GM10248 (cell line): ENCODE measurements at regions not wholly inside any gene's neighbourhood (a gene's known extent, or its start where the extent isn't known, plus 50 kb on each side); places are given as distances from the start of the nearest gene placed in this dataset.

Experiments
- CTCF ChIA-PET: fragments of 300-600 bp; sonication (Branson Sonifier 250); formaldehyde crosslinking; extraction: SDS; loops from one replicate; lab custom pipeline; 2021; ENCODE audit warnings: antibody characterized with exemption; lab: Yijun Ruan, JAX
- POLR2A ChIA-PET: fragments of 350-650 bp; sonication (Branson Sonifier 250); formaldehyde crosslinking; extraction: SDS; loops from one replicate; lab custom pipeline; 2020; ENCODE audit warnings: antibody characterized with exemption; lab: Yijun Ruan, JAX
- DNase-seq: peaks from one replicate; pipeline ENCODE4 v3.0.0; 2012; ENCODE audit errors: extremely low spot score
- CTCF ChIP-seq: IDR thresholded peaks from 2 replicates; pipeline ENCODE4 v1.5.1; 2012; ENCODE audit warnings: mild to moderate bottlenecking, low read depth; ENCODE audit errors: extremely low read depth, missing control alignments, control extremely low read depth

- POLR2A ChIA-PET, result no interaction called here
- DNase-seq, result no peak
- TF ChIP-seq CTCF, result no peak
- CTCF ChIA-PET, result interaction anchor here (1.0 kb wide), 1 partner anchor 10 kb away, joined by 3 read pairs; no protein-coding TSS in a partner anchor
Measured at GRCh38 chr9:97761879-97762278, 64.7 kb upstream of the XPA start.

- TF ChIP-seq CTCF, result no peak
- POLR2A ChIA-PET, result no interaction called here
- CTCF ChIA-PET, result interaction anchor here (1.2 to 1.7 kb wide), 3 partner anchors 8 to 111 kb away, joined by 3 to 4 read pairs (median 3); no protein-coding TSS in a partner anchor
Measured at GRCh38 chr9:97763874-97764273, 66.7 kb upstream of the XPA start.

GRCh38 chr9:97766092-97766491, 69.0 kb upstream of the XPA start:
- DNase-seq, result no peak
- CTCF ChIA-PET, result interaction anchor here (1.0 kb wide), 1 partner anchor 27 kb away, joined by 3 read pairs; no protein-coding TSS in a partner anchor
- POLR2A ChIA-PET, result no interaction called here
- TF ChIP-seq CTCF, result no peak

More at GRCh38 chr9:97763874-97764273, 66.7 kb upstream of the XPA start:
- no peak for DNase-seq

GRCh38 chr9:97766610-97767009, 69.5 kb upstream of the XPA start:
- POLR2A ChIA-PET, result no interaction called here
- CTCF ChIA-PET, result interaction anchor here (1.0 to 1.2 kb wide), 2 partner anchors 14 to 26 kb away, joined by 3 read pairs; no protein-coding TSS in a partner anchor
- no peak for DNase-seq
- no peak for TF ChIP-seq CTCF

- no peak for TF ChIP-seq CTCF
- CTCF ChIA-PET, result interaction anchor here (1.0 to 1.2 kb wide), 2 partner anchors 15 kb away, joined by 3 read pairs; no protein-coding TSS in a partner anchor
- POLR2A ChIA-PET, result no interaction called here
- DNase-seq, result no peak
Measured at GRCh38 chr9:97767891-97768290, 70.8 kb upstream of the XPA start.

- CTCF ChIA-PET, result interaction anchor here (1.0 kb wide), 1 partner anchor 15 kb away, joined by 3 read pairs; no protein-coding TSS in a partner anchor
- TF ChIP-seq CTCF, result no peak
- POLR2A ChIA-PET, result no interaction called here
- DNase-seq, result no peak
Measured at GRCh38 chr9:97768746-97769145, 71.6 kb upstream of the XPA start.
